Bronchial epithelial cell (primary cell): ENCODE measurements at regions not wholly inside any gene's neighbourhood (a gene's known extent, or its start where the extent isn't known, plus 50 kb on each side); places are given as distances from the start of the nearest gene placed in this dataset.

Experiments used
- DNase-seq: peaks from one replicate; pipeline ENCODE4 v3.0.0-alpha.2; 2010; ENCODE audit warnings: low read depth
- FAIRE-seq: peaks from 2 replicates; lab custom pipeline; 2011; peaks lifted over from hg19 to GRCh38; lab: Jason Lieb, UNC
- H3K27me3 ChIP-seq: 2 replicates; pipeline ENCODE4 v1.5.1; 2011; ENCODE audit warnings: low read length; ENCODE audit not compliant: control insufficient read depth, insufficient read depth
- H3K36me3 ChIP-seq: 2 replicates; pipeline ENCODE4 v1.5.1; 2011; ENCODE audit warnings: low read length; ENCODE audit not compliant: control insufficient read depth, insufficient read depth
- H3K4me3 ChIP-seq: 2 replicates; pipeline ENCODE4 v1.5.1; 2011; ENCODE audit warnings: mild to moderate bottlenecking, low read depth, low read length, control low read depth
- TF ChIP-seq, protein P1 (sequence below): IDR thresholded peaks from 2 replicates; pipeline ENCODE4 v1.5.1; 2011; ENCODE audit warnings: mild to moderate bottlenecking, moderate library complexity, low read length, control low read depth, inconsistent platforms; ENCODE audit not compliant: insufficient read depth, severe bottlenecking

DNA sequence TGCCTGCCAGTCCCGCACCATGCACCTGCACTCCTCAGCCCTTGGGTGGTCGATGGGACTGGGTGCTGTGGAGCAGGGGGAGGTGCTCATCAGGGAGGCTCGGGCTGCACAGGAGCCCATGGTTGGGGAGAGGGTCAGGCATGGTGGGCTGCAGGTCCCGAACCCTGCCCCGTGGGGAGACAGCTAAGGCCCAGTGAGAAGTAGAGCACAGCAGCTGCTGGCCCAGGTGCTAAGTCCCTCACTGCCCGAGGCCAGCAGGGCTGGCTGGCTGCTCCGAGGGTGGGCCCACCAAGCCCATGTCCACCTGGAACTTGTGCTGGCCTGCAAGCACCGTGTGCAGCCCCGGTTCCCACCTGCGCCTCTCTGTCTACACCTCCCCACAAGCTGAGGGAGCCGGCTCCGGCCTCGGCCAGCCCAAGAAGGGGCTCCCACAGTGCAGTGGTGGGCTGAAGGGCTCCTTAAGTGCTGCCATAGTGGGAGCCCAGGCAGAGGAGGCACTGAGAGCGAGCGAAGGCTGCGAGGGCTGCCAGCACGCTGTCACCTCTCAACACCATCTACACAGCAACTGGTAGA lies 88.5 kb upstream of the ELAVL2 start:
- TF ChIP-seq, protein P1, sequence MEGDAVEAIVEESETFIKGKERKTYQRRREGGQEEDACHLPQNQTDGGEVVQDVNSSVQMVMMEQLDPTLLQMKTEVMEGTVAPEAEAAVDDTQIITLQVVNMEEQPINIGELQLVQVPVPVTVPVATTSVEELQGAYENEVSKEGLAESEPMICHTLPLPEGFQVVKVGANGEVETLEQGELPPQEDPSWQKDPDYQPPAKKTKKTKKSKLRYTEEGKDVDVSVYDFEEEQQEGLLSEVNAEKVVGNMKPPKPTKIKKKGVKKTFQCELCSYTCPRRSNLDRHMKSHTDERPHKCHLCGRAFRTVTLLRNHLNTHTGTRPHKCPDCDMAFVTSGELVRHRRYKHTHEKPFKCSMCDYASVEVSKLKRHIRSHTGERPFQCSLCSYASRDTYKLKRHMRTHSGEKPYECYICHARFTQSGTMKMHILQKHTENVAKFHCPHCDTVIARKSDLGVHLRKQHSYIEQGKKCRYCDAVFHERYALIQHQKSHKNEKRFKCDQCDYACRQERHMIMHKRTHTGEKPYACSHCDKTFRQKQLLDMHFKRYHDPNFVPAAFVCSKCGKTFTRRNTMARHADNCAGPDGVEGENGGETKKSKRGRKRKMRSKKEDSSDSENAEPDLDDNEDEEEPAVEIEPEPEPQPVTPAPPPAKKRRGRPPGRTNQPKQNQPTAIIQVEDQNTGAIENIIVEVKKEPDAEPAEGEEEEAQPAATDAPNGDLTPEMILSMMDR, result no peak
- no peak for DNase-seq
- no peak overlapping the region for H3K4me3 ChIP-seq
- no peaks in the 10 kb centered on the region for H3K36me3 ChIP-seq
- no peaks in the 10 kb centered on the region for H3K27me3 ChIP-seq
- no peak for FAIRE-seq

- FAIRE-seq (no peak), DNase-seq (no peak)
- Histone ChIP-seq H3K36me3 (no peaks in the 10 kb centered on the region), H3K27me3 (no peaks in the 10 kb centered on the region), H3K4me3 (no peak overlapping the region)
- TF ChIP-seq, protein P1, result no peak
These were observed 81.3 kb upstream of the ELAVL2 start for GRCh38 chr9:23907343-23907742.

DNA sequence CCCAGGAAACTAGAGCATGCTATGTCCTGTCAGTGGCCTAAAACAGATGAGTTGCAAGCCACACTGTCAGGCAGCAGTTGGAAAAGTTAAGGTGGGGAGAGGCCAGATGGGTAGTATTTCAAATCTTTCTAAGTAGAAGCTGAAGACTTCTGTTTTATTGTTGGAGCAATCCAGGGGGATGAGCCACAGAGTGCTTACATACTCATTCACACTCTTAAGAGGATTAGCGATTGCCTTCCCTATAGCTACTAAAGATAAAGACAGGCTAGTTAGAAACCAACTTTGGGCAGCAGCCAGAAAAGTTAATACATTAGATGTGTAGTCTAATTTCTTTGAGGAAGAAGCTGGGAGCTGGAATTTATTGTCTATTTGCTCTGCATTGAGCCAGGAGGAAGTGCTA lies 61.7 kb upstream of the ELAVL2 start:
- Histone ChIP-seq H3K4me3 (no peak overlapping the region), H3K27me3 (no peaks in the 10 kb centered on the region), H3K36me3 (no peaks in the 10 kb centered on the region)
- FAIRE-seq (no peak), DNase-seq (no peak)
- TF ChIP-seq, protein P1, result no peak
